GM12891 (cell line): ENCODE measurements at regions not wholly inside any gene's neighbourhood (a gene's known extent, or its start where the extent isn't known, plus 50 kb on each side); places are given as distances from the start of the nearest gene placed in this dataset.
"Not testable (repeated sequence)": the region's sequence is repeated elsewhere in the genome, so short reads cannot be mapped to it uniquely, and the experiment has no call there.

ENCODE experiments used
- POLR2A ChIP-seq: IDR thresholded peaks from 2 replicates; pipeline ENCODE4 v1.6.1; 2011; ENCODE audit warnings: low read depth, low read length, control low read depth
- POLR2AphosphoS5 ChIP-seq: IDR thresholded peaks from 2 replicates; pipeline ENCODE4 v1.6.1; 2011; ENCODE audit warnings: low read depth, low read length, control low read depth
- POU2F2 ChIP-seq: IDR thresholded peaks from 2 replicates; pipeline ENCODE4 v1.6.1; 2011; ENCODE audit warnings: low read depth, mild to moderate bottlenecking, control low read depth, low read length, moderate library complexity
- SPI1 ChIP-seq: IDR thresholded peaks from 2 replicates; pipeline ENCODE4 v1.6.1; 2011; ENCODE audit warnings: low read depth, low read length, control low read depth

GRCh38 chr12:84406720-84407119 is 505.9 kb downstream of the SLC6A15 start:
- TF ChIP-seq POLR2A, POLR2AphosphoS5, POU2F2, SPI1: not testable (repeated sequence)
